Stimulated activated naive CD8-positive, alpha-beta T cell treated with anti-CD3 and anti-CD28 coated beads, Interleukin-15, amount 100 ng/mL, for 72 hours (primary cell): ENCODE measurements at regions not wholly inside any gene's neighbourhood (a gene's known extent, or its start where the extent isn't known, plus 50 kb on each side); places are given as distances from the start of the nearest gene placed in this dataset.

Experiments used
- ATAC-seq: fragments of 150-1000 bp; cut with Tn5 transposase; 2 replicates; pipeline ENCODE4 v1.10.0; 2021; ENCODE audit warnings: mild to moderate bottlenecking, moderate library complexity
- DNase-seq, 2 donors: peaks; one replicate each; pipeline ENCODE4 v3.0.0; 2021 to 2022
- H3K27ac Mint-ChIP-seq, 2 donors: one replicate each; pipeline ENCODE4 v1.8.0; 2022; ENCODE audit warnings: mild to moderate bottlenecking in 2 of 2, mixed read lengths in 2 of 2, moderate library complexity in 2 of 2
- H3K27me3 Mint-ChIP-seq: one replicate; pipeline ENCODE4 v1.8.0; 2022; ENCODE audit warnings: mixed read lengths
- H3K4me1 Mint-ChIP-seq: one replicate; pipeline ENCODE4 v1.8.0; 2022; ENCODE audit warnings: mild to moderate bottlenecking, mixed read lengths
- H3K4me3 Mint-ChIP-seq, 2 donors: one replicate each; pipeline ENCODE4 v1.8.0; 2022; ENCODE audit warnings: mild to moderate bottlenecking in 2 of 2, mixed read lengths in 2 of 2, moderate library complexity in 1 of 2
- H3K9me3 Mint-ChIP-seq, 2 donors: one replicate each; pipeline ENCODE4 v1.8.0; 2022; ENCODE audit warnings: mixed read lengths in 2 of 2

DNA sequence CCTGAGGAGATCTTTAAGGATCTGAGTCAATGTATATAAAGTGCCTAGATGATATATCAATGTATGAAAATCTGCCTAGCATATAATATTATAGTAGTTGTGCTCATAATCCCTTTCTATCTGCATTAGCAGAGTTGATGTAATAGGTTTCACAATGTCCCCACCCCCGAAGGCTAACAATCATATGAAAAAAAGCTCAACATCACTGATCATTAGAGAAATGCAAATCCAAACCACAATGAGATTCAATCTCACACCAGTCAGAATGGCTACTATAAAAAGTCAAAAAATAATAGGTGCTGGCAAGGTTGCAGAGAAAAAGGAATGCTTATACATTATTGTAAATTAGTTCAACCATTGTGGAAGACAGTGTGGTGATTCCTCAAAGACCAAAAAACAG, 147.8 kb upstream of the DPT start:
- Mint-ChIP-seq H3K27me3 (no peaks in the 10 kb centered on the region), H3K4me3 (no peak overlapping the region), H3K27ac (no peak overlapping the region), H3K9me3 (no peaks in the 10 kb centered on the region), H3K4me1 (no peaks in the 10 kb centered on the region)
- ATAC-seq (no peak), DNase-seq (no peak)

DNA sequence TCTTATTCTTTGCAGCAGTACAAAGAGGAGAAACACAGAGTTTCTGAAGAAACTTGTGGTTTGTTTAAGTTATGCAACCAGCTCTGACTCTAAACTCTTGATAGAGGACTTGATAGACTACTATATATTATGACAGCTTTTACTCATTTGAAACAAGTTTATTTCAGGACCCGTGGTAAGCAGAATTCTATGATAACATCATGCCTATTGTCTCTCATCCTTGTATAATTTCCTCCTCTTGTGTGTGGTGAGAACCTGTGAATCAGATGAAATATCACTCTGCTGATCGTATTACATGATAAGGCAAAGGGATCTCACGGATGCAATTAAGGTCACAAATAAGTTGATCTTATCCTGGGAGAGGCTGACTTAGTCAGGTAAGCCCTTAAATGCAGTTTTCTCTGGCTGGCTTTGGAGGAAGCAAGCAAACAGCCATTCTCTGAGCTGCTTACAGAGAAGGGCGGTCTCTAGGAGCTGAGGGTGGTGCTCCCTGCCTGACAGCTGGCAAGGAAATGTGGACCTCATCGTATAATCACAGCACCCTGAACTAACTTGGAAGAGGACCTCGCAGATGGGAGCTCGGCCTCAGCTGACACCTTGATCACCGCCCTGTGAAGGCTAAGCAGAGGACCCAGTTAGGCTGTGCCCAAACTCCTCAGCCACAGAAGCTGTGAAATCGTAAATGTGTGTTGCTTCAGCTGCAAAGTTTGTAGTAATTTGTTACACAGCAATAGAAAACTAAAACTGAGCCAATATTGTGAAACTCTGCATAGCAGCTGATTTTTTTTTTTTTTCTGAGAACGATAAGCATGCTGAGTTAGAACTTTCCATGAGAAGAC, 151.1 kb upstream of the DPT start:
- H3K27me3 Mint-ChIP-seq: no peaks in the 10 kb centered on the region
- no peaks in the 10 kb centered on the region for H3K4me1 Mint-ChIP-seq
- no peak for ATAC-seq
- no peak overlapping the region for H3K27ac Mint-ChIP-seq
- no peak for DNase-seq
- H3K4me3 Mint-ChIP-seq: no peak overlapping the region
- no peaks in the 10 kb centered on the region for H3K9me3 Mint-ChIP-seq

DNA sequence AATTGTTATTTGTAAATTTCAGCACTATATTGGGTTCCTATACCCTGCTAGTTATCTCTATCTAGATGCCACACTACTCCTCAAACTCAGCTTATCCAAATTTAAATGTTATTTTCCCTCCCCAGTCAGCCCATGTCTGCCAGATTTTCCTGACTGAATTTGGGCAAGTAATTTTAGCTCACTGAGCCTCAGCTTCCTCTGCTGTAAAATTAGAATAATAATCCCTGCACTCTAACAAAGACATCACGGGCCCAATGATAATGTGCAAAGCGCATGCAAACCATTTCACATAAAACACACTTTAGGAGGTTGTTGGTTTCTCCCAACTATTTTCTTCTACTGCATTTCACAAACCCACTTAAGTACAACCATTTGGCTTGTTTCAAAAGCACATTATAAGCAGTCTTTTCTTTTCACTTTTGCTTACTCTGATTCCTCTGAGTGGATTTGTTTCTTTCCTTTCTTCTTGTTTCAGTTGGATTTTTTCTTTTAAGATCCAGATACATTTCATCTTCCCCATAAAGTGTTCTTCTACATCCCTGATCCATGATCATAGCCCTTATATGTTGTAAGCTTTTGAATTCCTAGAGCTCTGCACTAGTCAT, 152.8 kb upstream of the DPT start:
- no peak for ATAC-seq
- H3K4me1 Mint-ChIP-seq: no peaks in the 10 kb centered on the region
- H3K27ac Mint-ChIP-seq: no peak overlapping the region
- no peak overlapping the region for H3K4me3 Mint-ChIP-seq
- no peak for DNase-seq
- H3K27me3 Mint-ChIP-seq: no peaks in the 10 kb centered on the region
- no peaks in the 10 kb centered on the region for H3K9me3 Mint-ChIP-seq

DNA sequence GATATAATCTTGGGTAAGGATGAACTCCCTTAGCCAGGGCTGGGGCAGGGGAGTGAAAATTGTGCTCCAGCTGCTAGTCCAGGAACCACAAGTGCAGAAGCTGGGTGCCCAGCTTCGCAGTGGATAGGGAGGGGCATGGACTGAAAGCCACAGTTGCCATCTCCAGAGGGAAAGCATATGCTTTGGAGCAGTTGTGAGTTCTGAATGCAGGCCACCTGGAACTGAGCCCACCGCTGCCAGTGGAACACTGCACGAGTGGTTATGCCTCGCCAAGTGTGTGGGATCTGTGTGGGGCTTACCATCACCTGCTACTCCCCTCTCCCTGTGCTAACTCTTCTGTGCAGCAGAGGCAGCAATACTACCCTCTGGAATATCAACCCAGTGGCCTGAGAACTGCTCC, 158.4 kb upstream of the DPT start:
- ATAC-seq (no peak), DNase-seq (no peak)
- Mint-ChIP-seq H3K4me3 (no peak overlapping the region), H3K27me3 (peaks cover 7% of the 10 kb centered on the region), H3K27ac (no peak overlapping the region), H3K4me1 (no peaks in the 10 kb centered on the region), H3K9me3 (peaks cover 5 to 21% of the 10 kb centered on the region in 2 donors)

DNA sequence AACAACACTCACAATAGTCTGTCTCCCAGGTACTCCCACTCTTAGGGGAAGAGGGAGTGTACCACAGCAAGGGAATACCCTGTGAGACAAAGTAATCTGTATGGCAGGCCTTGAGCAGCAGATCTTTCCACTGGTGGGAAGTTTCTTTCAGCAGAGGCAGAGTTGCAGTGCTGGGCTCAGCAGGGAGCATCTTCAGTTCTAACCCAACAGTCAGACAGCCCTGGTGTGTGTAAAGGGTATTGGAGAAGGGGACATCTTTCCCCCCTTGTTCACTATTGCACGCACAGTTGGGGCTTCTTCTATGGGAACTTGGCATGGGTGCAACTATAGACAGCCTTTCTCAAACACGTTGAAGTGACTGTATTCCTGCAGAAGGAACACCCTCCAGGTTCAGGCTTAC, 159.4 kb upstream of the DPT start:
- Mint-ChIP-seq H3K27ac (no peak overlapping the region), H3K4me3 (no peak overlapping the region), H3K4me1 (no peaks in the 10 kb centered on the region), H3K27me3 (peaks cover 10% of the 10 kb centered on the region), H3K9me3 (peaks cover 5 to 21% of the 10 kb centered on the region in 2 donors)
- DNase-seq (no peak), ATAC-seq (no peak)

DNA sequence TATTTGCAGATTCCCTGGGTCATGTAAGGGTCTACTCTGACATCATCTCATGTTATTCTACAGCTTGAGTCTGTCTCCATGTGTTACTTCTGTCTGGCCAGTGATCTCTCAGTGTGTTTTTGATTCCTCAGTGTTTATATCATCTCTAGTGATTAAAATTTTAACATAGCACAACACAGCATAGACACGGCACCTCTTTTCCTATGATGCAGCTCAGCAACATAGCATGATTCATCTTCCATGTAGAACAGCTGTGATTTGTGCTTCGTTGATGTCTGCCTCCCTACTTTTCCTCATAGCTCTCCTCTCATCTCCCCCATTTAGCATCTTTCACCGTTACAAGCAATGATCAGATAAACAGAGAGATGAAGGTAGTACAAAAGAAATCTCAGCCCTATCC, 163.9 kb upstream of the DPT start:
- Mint-ChIP-seq H3K27ac (no peak overlapping the region), H3K27me3 (peaks cover 34% of the 10 kb centered on the region), H3K9me3 (peaks cover 3 to 12% of the 10 kb centered on the region in 2 donors), H3K4me1 (no peaks in the 10 kb centered on the region), H3K4me3 (no peak overlapping the region)
- DNase-seq: no peak
- ATAC-seq: no peak

DNA sequence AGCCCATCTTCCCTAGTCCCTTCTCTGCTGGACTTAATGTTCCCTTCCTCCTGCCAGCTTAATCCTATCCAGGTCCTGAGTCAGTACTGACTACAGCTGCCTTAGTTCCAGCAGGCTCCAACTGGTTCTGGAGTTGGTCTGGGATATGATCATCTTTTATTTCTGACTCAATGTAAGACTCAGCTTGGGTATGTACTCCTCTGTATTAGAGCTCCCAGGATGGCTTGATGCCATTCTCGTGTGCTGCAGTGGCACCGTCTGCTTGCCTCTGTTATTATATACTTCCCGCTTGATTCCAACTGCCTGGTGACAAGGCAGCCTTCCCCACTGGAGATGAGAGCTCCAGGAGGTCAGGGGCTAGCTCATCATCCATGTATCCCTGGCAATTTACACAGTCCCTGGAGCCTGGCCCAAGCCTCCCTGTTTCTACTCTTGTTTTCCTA, 164.4 kb upstream of the DPT start:
- Mint-ChIP-seq H3K4me1 (no peaks in the 10 kb centered on the region), H3K9me3 (peaks cover 0 to 7% of the 10 kb centered on the region in 2 donors), H3K27me3 (peaks cover 38% of the 10 kb centered on the region), H3K4me3 (no peak overlapping the region), H3K27ac (no peak overlapping the region)
- ATAC-seq (no peak), DNase-seq (no peak)

DNA sequence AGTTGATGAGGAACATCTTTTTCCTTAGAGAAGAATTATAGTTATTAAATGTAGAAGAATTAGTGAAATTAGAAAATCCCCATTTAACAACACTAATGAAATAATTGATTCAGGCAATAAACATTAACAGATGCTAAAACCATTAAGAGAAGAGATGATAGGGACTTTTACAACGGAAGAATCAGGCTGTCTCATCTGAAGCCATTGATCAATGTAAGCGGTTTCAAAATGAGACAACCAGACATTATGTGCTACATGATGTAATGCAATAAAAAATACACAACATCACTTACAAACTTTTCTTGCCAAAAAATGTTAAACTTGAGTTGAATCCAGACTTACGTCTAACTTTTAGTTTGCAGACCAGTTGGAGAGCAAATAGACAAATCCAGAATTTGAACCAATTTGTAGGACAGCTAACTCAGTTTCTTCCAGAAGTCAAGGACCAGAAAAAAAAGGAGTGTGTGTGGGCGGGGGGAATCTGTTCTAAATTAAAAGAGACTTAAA, 165.4 kb upstream of the DPT start:
- H3K27me3 Mint-ChIP-seq: peaks cover 38% of the 10 kb centered on the region
- no peak overlapping the region for H3K4me3 Mint-ChIP-seq
- no peak overlapping the region for H3K27ac Mint-ChIP-seq
- DNase-seq (no peak), ATAC-seq (no peak)
- peaks cover 0 to under 1% of the 10 kb centered on the region in 2 donors for H3K9me3 Mint-ChIP-seq
- no peaks in the 10 kb centered on the region for H3K4me1 Mint-ChIP-seq

DNA sequence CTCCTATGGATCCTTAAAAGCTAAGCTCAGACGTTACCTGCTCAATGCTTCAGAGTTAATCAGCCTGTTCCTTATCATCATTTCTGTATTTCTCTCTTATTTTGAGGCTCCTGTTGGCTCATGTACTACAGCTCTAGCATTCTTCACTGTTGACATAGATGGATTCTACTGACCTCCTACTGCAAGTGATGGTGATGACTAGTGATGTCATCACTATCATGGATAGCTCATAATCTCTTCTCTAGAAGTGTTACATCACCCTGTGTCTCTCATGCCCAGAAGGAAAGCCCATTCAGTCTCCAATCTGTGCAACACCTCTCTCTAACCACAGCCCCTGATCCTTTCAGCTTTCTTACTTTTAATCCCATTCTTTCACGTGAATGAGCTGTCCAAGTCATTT, 168.2 kb upstream of the DPT start:
- DNase-seq (no peak), ATAC-seq (no peak)
- Mint-ChIP-seq H3K4me3 (no peak overlapping the region), H3K27me3 (peaks cover 54% of the 10 kb centered on the region), H3K27ac (no peak overlapping the region), H3K9me3 (no peaks in the 10 kb centered on the region), H3K4me1 (no peaks in the 10 kb centered on the region)

DNA sequence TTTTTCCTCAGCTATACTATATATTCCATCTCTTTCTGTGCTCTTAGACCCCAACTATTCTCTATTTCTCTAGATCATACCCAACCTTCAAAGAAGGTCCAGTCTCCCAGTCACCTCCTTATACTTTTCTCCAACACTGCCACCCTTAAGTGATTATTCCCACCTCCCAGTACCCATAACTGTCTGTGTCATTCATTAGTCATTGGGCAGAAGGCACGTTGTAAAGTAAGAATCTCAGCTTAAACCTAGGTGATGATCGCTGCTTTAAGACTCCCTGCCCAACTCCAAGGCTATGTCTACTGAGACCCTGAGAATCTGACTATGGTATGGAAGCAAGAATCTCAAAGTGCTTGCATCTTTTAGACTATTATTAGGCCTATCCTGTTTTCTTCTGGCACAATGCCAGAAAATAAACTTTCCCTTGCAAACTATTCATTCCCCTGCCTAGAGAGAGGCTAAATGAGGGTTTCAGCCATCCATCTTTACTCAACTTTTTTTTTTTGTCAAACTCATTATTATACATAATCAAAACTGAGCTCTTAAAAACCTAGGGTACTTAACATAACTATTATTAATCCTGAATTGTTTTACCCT, 174.3 kb upstream of the DPT start:
- H3K27ac Mint-ChIP-seq: no peak overlapping the region
- ATAC-seq (no peak), DNase-seq (no peak)
- H3K4me1 Mint-ChIP-seq: peaks cover 15% of the 10 kb centered on the region
- H3K27me3 Mint-ChIP-seq: peaks cover 27% of the 10 kb centered on the region
- no peak overlapping the region for H3K4me3 Mint-ChIP-seq
- H3K9me3 Mint-ChIP-seq: no peaks in the 10 kb centered on the region

DNA sequence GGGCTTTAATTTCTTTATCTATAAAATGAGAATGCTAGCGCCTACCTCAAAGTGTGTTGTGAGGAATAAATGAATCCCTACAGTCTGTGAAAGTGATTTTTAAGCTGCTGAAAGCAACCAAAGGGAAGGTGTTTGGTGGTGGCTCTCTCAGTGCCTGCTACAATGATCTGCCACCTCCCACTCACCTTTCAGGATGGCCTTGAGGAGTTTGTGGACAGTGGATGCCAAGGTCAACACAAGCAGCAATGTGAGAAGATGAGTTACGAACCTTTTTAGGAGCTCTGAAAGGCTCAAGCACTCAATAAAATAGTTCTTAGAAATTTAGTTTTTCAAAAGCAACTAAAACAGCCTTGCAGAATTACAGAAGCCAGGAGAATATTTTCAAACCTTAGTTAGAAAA, 176.6 kb upstream of the DPT start:
- Mint-ChIP-seq H3K4me3 (no peak overlapping the region), H3K27me3 (peaks cover 34% of the 10 kb centered on the region), H3K9me3 (no peaks in the 10 kb centered on the region), H3K4me1 (peaks cover 15% of the 10 kb centered on the region), H3K27ac (no peak overlapping the region)
- no peak for ATAC-seq
- no peak for DNase-seq

DNA sequence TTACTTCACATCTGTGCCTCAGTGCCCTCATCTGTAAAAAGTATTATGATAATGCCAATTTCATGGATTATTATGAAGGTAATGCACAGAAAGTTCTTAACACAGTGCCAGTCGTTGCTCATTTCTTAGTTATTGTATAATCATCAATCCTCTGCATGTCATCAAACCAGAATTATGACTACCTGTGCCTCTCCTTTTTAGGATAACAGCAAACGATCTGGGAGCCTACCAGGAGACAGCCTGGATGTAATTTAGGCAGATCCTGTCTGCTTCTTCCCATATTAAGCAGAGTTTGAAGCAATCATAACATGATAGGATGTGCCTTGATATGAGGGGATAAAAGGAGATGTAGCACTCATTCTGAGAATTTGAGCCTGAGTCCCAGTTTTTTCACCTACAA, 177.4 kb upstream of the DPT start:
- ATAC-seq (no peak), DNase-seq (no peak)
- Mint-ChIP-seq H3K9me3 (no peaks in the 10 kb centered on the region), H3K27ac (no peak overlapping the region), H3K4me3 (no peak overlapping the region), H3K4me1 (peaks cover 15% of the 10 kb centered on the region), H3K27me3 (peaks cover 27% of the 10 kb centered on the region)

DNA sequence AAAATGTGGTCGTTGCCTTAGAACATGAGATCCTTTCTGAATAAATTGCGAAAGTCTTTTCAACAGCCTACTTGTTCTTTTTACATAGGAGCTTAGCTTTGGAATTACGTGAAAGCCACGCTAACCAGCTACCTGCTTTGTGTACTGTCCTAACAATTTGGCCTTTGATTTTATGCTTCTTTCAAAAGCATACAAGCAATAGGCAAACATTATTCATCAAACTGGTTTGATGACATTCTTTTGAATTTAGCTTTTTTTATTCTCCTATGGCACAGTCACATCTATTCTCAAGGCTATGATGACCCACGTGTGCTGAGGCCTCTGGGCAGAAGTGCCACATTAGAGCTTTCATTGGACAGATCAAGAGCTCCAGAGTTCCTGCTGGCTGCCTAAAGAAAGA, 178.0 kb upstream of the DPT start:
- DNase-seq: no peak
- ATAC-seq: no peak
- peaks cover 20% of the 10 kb centered on the region for H3K27me3 Mint-ChIP-seq
- H3K9me3 Mint-ChIP-seq: no peaks in the 10 kb centered on the region
- no peak overlapping the region for H3K4me3 Mint-ChIP-seq
- peaks cover 15% of the 10 kb centered on the region for H3K4me1 Mint-ChIP-seq
- no peak overlapping the region for H3K27ac Mint-ChIP-seq

DNA sequence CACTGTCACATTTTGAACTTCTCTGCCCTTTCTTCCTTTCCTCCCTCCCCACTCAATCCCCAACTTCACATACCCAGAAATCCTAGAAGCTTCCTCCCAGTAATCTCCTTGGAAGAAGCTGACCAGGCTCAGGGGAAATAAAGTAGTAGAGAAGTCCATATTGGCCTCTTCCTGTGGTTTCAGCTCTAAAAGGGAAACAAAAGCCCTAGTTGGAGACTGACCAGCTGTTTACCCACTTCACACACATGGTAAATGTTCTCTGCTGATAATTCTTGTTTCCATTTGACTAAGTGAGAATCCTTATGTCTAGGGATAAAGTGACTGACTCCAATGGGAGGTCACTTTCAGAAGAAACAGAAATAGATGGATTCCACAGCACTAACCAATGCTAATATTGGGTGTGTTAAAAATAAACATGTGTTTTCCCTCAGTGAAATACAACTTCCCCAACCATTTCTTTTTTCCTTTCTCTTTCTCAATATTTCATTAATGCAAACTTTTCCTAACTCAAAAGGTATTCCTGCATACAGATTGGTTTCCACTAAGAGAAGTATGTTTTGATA, 178.9 kb upstream of the DPT start:
- no peak for ATAC-seq
- no peak overlapping the region for H3K4me3 Mint-ChIP-seq
- DNase-seq: no peak
- H3K27me3 Mint-ChIP-seq: peaks cover 20% of the 10 kb centered on the region
- peaks cover 15% of the 10 kb centered on the region for H3K4me1 Mint-ChIP-seq
- no peaks in the 10 kb centered on the region for H3K9me3 Mint-ChIP-seq
- no peak overlapping the region for H3K27ac Mint-ChIP-seq

DNA sequence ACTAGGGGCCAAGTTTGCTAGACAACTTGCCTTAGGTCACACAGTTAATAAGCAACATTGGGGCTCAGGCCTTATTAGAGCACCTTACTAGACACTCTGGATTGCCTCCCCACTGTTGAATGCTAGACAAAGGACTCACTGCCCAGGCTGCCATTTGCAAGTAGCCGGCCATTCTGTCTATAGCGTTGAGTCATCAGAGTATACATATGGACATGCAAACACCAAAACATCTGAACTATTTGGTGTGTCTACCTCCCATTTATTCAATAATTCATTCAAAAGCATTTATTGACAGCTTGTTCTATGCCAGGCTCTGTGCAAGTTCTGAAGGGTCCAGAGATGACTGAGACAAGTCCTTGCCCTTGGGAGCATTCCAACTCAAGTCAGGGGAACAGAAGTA, 181.4 kb upstream of the DPT start:
- Mint-ChIP-seq H3K9me3 (no peaks in the 10 kb centered on the region), H3K27ac (no peak overlapping the region), H3K27me3 (peaks cover 30% of the 10 kb centered on the region)

DNA sequence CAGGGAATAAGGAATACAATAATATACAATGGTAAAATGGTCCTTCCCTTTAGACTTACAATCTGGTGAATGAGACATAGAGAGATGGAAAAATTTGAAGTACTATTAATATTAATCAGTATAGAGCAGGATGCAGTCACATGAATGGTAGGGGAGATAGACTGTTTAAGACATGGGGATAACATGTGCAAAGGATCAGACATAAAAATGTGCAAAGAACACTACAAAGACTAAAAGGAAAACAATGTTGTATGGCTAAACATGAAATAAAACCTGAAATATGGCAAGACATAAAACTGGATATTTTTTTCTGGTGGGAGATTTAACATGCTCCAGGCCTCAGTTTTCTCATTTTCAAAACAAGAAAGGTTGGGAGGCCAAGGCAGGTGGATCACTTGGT, 182.4 kb upstream of the DPT start:
- ATAC-seq (no peak), DNase-seq (no peak)
- H3K27me3 Mint-ChIP-seq: peaks cover 30% of the 10 kb centered on the region
- no peak overlapping the region for H3K4me3 Mint-ChIP-seq
- peaks cover 15% of the 10 kb centered on the region for H3K4me1 Mint-ChIP-seq
- no peaks in the 10 kb centered on the region for H3K9me3 Mint-ChIP-seq
- H3K27ac Mint-ChIP-seq: no peak overlapping the region

More for the DNA sequence above, 181.4 kb upstream of the DPT start:
- Mint-ChIP-seq H3K4me1 (peaks cover 15% of the 10 kb centered on the region), H3K4me3 (no peak overlapping the region)
- ATAC-seq (no peak), DNase-seq (no peak)
